ENCODE measurements at regions not wholly inside any gene's neighbourhood (a gene's known extent, or its start where the extent isn't known, plus 50 kb on each side); places are given as distances from the start of the nearest gene placed in this dataset.

DNA sequence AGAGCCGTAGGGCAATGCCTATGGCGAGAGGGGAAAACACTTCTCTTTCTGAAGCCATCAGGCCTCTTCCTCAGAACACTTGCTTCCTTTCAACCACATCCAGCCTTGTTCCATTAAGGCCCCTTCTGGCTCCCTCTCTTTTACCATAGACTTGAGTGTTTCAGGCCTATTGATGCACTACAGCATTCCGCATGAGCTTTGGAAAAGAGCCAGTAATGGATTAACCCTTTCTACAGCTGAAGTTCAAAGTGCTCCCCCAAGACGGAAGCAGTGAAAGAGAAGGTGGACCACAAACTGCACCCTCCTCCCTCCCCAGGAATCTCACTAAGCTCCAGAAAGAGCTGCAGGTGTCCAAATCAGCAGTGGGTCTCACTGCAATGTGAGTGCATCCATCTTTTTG is 102.7 kb upstream of the C7orf33 start:
- no TSS peak for BruUV-seq (replicated peaks)
- Histone ChIP-seq H3K27me3 (ENCODE audit: control insufficient read depth in 2 of 2, insufficient read depth in 2 of 2, low read length in 2 of 2) (no peaks in the 10 kb centered on the region), H3K4me1 (ENCODE audit: control insufficient read depth, extremely low read depth, insufficient read depth, low read length) (no peaks in the 10 kb centered on the region), H2AFZ (ENCODE audit: low read depth, low read length) (no peak overlapping the region), H3K9me1 (replicated peaks; ENCODE audit: control insufficient read depth, extremely low read depth, insufficient read depth, low read length) (no peaks in the 10 kb centered on the region), H3K27ac (ENCODE audit: insufficient read depth, low read depth, low read length) (no peak overlapping the region), H3K4me2 (ENCODE audit: insufficient read depth, low read length) (no peak overlapping the region), H3K9me3 (replicated peaks; ENCODE audit: control insufficient read depth, insufficient read depth, low read length) (no peaks in the 10 kb centered on the region), H3K79me2 (ENCODE audit: control insufficient read depth, insufficient read depth, low read length) (no peaks in the 10 kb centered on the region), H3K9ac (replicated peaks; ENCODE audit: extremely low read depth, insufficient read depth, low read length) (no peak overlapping the region), H4K20me1 (replicated peaks; ENCODE audit: control insufficient read depth, extremely low read depth, insufficient read depth, low read length) (no peaks in the 10 kb centered on the region), H3K36me3 (ENCODE audit: control insufficient read depth in 2 of 2, extremely low read depth in 1 of 2, insufficient read depth in 2 of 2, low read length in 2 of 2) (no peaks in the 10 kb centered on the region), H3K4me3 (replicated peaks in 1 of 3; ENCODE audit: insufficient read depth in 1 of 3, low read depth in 1 of 3, low read length in 3 of 3) (no peak overlapping the region)
- CTCF ChIA-PET: no interaction called here
- DNase-seq (ENCODE audit: low read depth, low spot score) (no peak), FAIRE-seq (no peak)
- POLR2A ChIA-PET: no interaction called here
- no peak for TF ChIP-seq POLR2A (IDR thresholded peaks at IDR 0.05; ENCODE audit: low read depth, low read length)
- TF ChIP-seq, protein P1, sequence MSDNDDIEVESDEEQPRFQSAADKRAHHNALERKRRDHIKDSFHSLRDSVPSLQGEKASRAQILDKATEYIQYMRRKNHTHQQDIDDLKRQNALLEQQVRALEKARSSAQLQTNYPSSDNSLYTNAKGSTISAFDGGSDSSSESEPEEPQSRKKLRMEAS (IDR thresholded peaks at IDR 0.05; ENCODE audit: insufficient read depth, insufficient read length): no peak
- no peak for TF ChIP-seq FOS (IDR thresholded peaks at IDR 0.05; ENCODE audit: borderline replicate concordance, insufficient read depth, low read length)
- TF ChIP-seq GATA2 (IDR thresholded peaks at IDR 0.05; ENCODE audit: insufficient read depth, insufficient read length, low read depth, low read length): no peak
- no peak for TF ChIP-seq JUN (IDR thresholded peaks at IDR 0.05; ENCODE audit: borderline replicate concordance, insufficient read depth, insufficient read length, low read depth)
- no peak for TF ChIP-seq POLR2AphosphoS5 (IDR thresholded peaks at IDR 0.05; ENCODE audit: insufficient read depth, low read depth, low read length)
- dilution Hi-C loops (cut with MboI; ENCODE audit: extremely low pct_ligation_motif_present, low sequenced_read_pairs) (no loop called here), intact Hi-C loops (cut with micrococcal nuclease) (no loop called here)

DNA sequence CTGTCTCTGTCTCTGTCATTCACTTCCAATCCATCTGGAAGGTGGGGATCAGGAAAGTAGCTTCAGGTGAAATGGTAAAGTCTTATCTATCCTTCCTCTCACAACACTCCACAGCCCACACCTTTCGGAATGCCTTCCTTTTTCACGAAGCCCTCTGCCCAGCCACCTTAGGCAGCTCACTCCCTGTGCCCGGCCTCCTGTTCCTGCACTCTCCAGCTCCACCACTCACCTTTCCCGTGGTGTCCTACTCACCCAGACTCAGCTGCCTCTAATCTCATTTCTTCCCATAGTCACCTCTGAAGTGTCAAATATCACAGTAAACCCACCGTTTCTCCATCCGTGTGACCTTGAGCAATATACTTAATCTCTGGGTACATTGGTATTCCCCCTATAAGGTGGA is 100.9 kb upstream of the C7orf33 start:
- H2AFZ ChIP-seq (ENCODE audit: low read depth, low read length): no peak overlapping the region
- H3K79me2 ChIP-seq (ENCODE audit: control insufficient read depth, insufficient read depth, low read length): no peaks in the 10 kb centered on the region
- H3K9me1 ChIP-seq (replicated peaks; ENCODE audit: control insufficient read depth, extremely low read depth, insufficient read depth, low read length): no peaks in the 10 kb centered on the region
- H3K4me3 ChIP-seq (replicated peaks in 1 of 3; ENCODE audit: insufficient read depth in 1 of 3, low read depth in 1 of 3, low read length in 3 of 3): no peak overlapping the region
- TF ChIP-seq POLR2A (IDR thresholded peaks at IDR 0.05; ENCODE audit: low read depth, low read length) (no peak), FOS (IDR thresholded peaks at IDR 0.05; ENCODE audit: borderline replicate concordance, insufficient read depth, low read length) (no peak), EZH2 (IDR thresholded peaks at IDR 0.05; ENCODE audit: borderline replicate concordance, low read depth, low read length, severe bottlenecking) (no peak), GATA2 (IDR thresholded peaks at IDR 0.05; ENCODE audit: insufficient read depth, insufficient read length, low read depth, low read length) (no peak), POLR2AphosphoS5 (IDR thresholded peaks at IDR 0.05; ENCODE audit: insufficient read depth, low read depth, low read length) (no peak), MYC (IDR thresholded peaks at IDR 0.05; ENCODE audit: low read depth, low read length) (no peak), JUN (IDR thresholded peaks at IDR 0.05; ENCODE audit: borderline replicate concordance, insufficient read depth, insufficient read length, low read depth) (no peak)
- TF ChIP-seq, protein P2, sequence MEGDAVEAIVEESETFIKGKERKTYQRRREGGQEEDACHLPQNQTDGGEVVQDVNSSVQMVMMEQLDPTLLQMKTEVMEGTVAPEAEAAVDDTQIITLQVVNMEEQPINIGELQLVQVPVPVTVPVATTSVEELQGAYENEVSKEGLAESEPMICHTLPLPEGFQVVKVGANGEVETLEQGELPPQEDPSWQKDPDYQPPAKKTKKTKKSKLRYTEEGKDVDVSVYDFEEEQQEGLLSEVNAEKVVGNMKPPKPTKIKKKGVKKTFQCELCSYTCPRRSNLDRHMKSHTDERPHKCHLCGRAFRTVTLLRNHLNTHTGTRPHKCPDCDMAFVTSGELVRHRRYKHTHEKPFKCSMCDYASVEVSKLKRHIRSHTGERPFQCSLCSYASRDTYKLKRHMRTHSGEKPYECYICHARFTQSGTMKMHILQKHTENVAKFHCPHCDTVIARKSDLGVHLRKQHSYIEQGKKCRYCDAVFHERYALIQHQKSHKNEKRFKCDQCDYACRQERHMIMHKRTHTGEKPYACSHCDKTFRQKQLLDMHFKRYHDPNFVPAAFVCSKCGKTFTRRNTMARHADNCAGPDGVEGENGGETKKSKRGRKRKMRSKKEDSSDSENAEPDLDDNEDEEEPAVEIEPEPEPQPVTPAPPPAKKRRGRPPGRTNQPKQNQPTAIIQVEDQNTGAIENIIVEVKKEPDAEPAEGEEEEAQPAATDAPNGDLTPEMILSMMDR (IDR thresholded peaks at IDR 0.05; ENCODE audit: extremely low read depth in 1 of 2, insufficient read depth in 1 of 2, low read depth in 1 of 2, low read length in 2 of 2): no peak
- TF ChIP-seq, protein P1 (IDR thresholded peaks at IDR 0.05; ENCODE audit: insufficient read depth, insufficient read length): no peak
- intact Hi-C loops (cut with micrococcal nuclease) (no loop called here), dilution Hi-C loops (cut with MboI; ENCODE audit: extremely low pct_ligation_motif_present, low sequenced_read_pairs) (no loop called here)
- H3K27me3 ChIP-seq (ENCODE audit: control insufficient read depth in 2 of 2, insufficient read depth in 2 of 2, low read length in 2 of 2): no peaks in the 10 kb centered on the region
- CTCF ChIA-PET: no interaction called here
- no peaks in the 10 kb centered on the region for H3K36me3 ChIP-seq (ENCODE audit: control insufficient read depth in 2 of 2, extremely low read depth in 1 of 2, insufficient read depth in 2 of 2, low read length in 2 of 2)
- H3K4me1 ChIP-seq (ENCODE audit: control insufficient read depth, extremely low read depth, insufficient read depth, low read length): no peaks in the 10 kb centered on the region
- no peak for FAIRE-seq
- H4K20me1 ChIP-seq (replicated peaks; ENCODE audit: control insufficient read depth, extremely low read depth, insufficient read depth, low read length): no peaks in the 10 kb centered on the region
- H3K9me3 ChIP-seq (replicated peaks; ENCODE audit: control insufficient read depth, insufficient read depth, low read length): no peaks in the 10 kb centered on the region
- no peak for DNase-seq (ENCODE audit: low read depth, low spot score)
- no TSS peak for BruUV-seq (replicated peaks)
- H3K4me2 ChIP-seq (ENCODE audit: insufficient read depth, low read length): no peak overlapping the region
- POLR2A ChIA-PET: no interaction called here
- H3K9ac ChIP-seq (replicated peaks; ENCODE audit: extremely low read depth, insufficient read depth, low read length): no peak overlapping the region
- no peak overlapping the region for H3K27ac ChIP-seq (ENCODE audit: insufficient read depth, low read depth, low read length)

Measured in endothelial cell of umbilical vein (primary cell).